Kasumi-1 (cell line): ENCODE measurements at regions not wholly inside any gene's neighbourhood (a gene's known extent, or its start where the extent isn't known, plus 50 kb on each side); places are given as distances from the start of the nearest gene placed in this dataset.

Source experiments
- DNase-seq, 2 experiments: peaks; one replicate each; lab custom pipeline; 2025; lab: John Stamatoyannopoulos, UW

- DNase-seq, result no peak
Observed at GRCh38 chr6:87936065-87936464, 111.6 kb upstream of the SPACA1 start.

DNA sequence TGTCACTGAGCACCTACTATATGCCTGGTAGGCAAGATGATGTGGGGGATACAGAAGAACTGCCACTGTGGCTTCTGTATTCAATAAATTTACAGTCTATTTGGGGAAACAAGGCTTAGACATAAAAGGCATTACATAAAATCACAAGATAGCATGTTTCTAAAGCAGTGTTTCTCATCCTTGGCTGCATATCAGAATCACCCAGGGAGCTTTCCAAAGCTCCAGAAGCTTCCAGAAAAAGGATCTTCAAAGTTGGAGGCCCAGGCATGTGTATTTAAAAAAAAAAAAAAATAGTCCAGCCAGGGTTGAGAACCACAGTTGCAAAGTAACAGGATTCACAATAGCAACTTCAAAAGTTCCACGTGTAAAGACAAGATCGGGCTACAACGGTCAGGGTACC is 112.4 kb upstream of the SPACA1 start:
- DNase-seq, result no peak

DNA sequence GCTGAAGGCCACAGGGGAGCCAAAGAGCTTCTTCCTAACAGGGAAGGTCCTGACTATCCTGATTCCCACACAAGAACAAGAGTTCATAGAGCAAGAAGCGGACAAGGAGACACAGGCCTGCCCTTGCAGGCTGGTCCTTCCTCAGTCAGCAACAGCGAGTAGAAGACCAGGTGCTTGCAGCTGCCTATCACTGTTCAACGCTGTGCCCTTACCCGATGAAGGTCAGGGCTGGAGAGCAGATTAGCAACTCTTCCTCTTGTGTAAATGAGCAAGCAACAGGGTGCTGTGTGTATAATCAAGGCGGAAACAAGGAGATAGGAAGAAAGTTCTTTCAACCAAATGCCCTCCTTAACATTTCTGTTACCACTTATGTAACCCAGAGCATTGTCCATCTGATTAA is 115.3 kb upstream of the SPACA1 start:
- DNase-seq, result no peak

- DNase-seq, result peak; percentile 85 to 89
Observed at GRCh38 chr6:87929843-87930288, 117.8 kb upstream of the SPACA1 start.

DNA sequence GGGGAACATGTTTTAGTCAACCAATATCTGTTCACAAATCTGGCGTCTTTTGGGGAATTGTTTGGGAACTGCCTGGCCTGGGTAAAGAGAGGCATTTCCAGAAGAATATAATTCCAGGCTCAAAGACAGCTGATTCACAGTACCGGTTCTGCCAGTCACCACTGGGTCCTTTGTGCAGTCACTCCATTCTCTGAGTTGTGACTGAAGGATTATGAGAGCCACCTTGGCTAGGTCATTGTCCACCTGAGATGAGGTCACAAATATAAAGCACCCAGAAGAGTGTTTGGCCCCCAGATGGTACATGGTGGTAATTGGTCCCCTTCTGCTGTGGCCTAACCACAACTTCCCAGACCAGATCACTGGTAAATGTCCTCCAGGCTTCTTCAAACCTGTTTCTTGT is 121.0 kb upstream of the SPACA1 start:
- DNase-seq, result no peak

GRCh38 chr6:87926072-87926471 is 121.6 kb upstream of the SPACA1 start:
- no peak for DNase-seq

DNA sequence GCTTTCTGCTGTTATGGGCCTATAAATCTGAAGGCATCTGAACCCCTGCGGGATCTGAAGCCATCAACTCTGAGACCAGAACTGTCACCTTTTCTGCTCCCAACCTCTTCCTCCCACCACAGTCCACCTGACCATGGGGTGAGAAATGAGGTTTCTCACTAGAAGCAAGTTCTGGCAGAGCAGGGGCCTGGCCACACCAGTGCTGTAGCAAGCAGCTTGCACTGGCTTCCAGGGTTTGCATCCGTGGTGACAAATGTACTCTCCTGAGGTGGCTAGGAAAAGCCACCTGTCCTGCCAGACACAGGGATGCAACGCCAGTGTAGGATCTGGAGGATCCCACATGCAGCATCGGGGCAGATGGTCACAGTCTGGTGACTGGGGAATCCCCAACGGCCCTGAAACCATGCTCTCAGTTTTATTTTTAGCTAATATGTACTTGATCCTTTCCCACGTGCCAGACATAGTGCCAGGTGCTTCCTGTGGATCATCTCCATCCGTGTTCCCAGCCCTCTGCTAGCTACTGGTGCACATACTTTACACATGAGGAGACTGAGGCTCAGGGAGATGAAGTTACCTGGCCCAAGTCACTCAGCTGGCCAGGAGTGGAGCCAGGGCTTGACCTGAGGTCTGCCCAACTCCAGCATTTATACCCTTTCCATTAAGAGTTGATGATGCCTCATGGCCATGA is 122.1 kb upstream of the SPACA1 start:
- DNase-seq, result no peak

DNA sequence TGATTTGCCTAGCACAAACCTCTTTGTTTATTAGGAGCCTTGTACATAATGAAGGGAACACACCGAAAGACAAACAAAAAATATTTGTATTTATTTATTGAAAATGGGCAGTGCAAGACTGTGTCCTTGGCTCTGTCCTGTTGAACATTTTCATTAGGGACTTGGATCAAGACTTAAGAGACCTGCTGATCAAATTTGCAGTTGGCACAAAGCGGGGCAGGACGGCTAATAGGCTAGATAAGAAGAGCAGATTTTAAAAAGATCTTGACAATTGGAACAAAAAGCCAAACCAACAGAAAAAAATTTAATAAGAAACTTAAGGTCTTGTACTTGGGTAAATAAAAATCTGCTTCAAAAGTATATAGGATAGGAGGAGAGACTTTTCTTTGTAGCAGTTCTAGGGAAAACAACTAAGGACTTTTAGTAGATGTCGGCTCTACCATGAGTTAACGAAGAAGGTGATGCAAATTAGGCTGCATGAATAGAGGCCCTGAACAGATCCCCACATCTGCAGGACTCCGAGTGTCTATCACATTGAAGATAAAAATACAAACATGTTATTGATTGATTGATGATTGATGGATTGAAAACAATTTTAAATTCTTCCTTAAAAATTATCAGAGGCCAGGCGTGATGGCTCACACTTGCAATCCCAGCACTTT is 124.1 kb upstream of the SPACA1 start:
- no peak for DNase-seq

DNA sequence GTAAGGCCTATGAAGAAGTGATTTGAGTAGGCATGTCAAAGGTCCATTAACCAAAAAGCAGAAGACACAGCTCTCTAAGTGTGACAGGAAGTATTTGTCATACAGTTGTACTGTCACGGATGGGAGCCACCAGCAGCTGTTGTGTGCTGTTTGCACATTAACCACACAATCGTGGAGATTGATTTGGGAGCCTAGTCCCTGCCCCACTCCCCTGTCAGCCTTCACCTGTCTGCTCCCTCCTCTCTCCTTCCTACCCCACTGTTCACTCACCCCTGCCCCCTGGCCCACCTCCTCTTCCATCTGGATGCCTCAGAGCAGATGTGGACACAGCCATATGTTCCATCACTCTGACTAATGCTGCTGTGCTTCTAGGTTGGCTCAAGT is 124.7 kb upstream of the SPACA1 start:
- peak; percentile 69 to 72 for DNase-seq

DNA sequence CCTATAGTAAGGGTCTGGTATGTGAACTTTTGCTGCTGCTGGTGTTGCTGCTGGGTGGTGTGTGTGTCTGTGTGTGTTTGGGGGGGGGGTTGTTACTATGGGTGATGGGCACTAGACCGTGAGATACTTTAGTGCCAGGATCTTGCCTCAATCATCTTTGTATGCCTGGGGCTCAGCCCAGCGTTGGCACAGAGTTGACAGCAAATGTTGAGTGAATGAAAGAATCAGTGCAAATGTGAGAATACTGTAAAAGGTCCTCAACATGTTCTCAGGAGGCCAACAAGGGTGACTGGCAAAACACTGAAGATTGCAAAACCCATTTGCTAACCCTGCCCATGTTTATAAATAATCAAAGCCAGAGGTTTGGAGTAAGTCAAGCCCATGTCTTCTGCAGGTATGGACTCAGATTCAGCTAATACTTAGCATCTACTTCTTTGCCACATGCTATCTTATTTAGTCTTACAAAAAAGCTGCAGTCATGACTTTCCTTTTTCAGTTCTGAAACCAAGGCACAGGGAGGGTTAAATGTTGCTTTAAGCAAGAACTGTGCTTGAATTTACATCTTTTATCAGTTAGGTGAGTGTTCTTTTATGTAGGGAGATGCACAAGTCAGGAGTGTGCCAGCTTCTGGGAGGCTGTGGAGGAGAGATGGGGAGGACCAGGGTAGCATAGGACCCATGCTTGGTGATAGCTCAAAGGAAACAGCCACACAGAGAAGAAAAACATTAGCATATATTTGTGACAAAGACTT is 125.3 kb upstream of the SPACA1 start:
- no peak for DNase-seq

- no peak for DNase-seq
Observed at GRCh38 chr6:87921034-87921433, 126.6 kb upstream of the SPACA1 start.

DNA sequence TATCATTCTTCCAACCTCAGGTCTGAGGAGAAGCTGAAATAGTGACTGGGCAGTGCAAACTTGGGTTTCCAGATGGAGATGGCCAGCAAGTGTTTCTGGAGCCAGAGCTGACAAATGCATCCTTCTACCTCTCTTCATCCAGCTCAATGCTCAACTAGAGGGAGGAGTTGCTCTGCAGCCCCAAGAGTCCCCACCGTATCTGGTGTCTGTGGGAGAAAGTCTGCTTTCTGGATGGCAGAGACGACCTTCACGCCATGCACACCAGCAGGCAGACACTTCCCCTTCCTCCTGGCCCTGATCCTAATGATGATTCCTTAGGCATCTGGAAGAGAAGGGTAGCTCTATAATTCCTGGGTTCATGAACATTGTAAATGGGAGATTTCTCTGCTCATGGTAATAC is 127.4 kb upstream of the SPACA1 start:
- no peak for DNase-seq

DNA sequence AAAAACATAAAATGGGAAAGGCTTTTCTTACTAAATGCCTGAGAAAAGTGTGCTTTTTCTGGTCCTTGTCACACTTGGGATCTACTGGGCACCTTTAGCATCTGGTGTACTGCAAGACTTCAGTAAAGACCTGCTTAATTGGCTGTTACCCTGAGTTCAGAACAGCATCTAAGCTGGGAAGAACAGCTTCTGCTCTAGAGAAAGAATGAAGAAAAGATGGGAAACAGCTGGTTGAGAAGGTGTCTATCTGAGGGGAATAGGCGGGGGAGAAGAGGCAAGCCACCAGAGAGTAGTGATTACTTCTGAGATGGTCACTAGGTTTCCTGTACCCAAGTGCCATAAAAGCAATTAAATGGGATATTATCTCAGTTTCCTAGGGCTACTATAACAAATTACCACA is 128.2 kb upstream of the SPACA1 start:
- no peak for DNase-seq

DNA sequence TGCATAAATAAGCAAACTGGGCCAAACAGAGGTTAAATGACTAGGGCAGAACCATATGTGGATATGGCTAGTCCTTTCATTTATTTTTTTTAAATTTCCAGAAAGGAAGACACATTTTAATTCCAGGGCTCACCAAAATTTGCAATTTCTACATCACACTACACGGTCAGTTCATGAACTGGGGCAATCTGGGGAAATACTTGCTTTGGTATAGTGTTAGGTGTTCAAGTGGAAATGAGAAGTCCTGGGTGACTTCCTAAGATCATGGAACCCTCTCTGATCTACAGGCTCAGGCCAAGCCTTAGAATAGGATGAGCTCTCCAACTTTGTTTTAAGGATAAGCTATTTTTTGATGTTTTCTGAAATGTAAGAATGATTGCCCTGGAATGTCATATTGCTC is 128.6 kb upstream of the SPACA1 start:
- no peak for DNase-seq

- no peak for DNase-seq
Observed at GRCh38 chr6:87918461-87918941, 129.1 kb upstream of the SPACA1 start.

GRCh38 chr6:87917886-87918285 is 129.8 kb upstream of the SPACA1 start:
- no peak for DNase-seq

DNA sequence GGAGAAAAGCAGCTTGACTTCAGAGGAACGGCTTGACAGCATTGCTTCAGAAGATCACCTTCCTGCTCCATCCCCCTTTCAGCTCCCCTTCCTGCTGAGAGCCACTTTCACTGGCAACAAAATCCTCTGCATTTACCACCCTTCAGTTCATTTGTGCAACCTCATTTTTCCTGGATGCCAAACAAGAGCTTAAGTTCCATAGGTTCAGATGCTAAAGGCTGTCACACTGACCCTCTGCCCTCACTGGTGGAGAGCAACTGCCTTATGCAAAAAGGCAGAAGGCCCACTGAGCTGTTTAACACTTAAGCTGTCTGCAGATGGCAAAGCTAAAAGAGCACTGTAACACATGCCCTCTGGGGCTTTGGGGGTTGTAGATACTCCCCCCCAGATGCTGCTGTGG is 131.2 kb upstream of the SPACA1 start:
- no peak for DNase-seq

- DNase-seq, result peak; percentile 46 to 62
Observed at GRCh38 chr6:87914637-87915395, 132.8 kb upstream of the SPACA1 start.

DNA sequence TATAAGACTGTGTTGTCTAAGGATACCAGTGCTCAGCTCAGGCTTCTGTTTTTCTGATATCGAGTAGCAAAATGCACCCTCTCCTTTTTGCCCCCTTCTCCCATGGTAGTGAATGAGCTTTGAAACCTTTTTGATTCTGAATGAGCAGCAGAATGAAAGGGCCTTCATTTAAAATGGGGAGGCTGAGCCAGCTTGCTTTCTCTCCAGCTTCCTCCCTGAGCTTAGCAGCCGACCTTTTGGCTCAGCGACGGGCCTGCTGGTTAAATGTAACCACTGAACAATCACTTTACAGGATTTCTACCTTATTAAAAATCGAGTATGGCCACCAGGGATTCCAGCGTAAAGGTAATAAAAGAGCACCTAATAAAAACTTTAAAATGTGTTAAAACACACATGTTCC is 133.7 kb upstream of the SPACA1 start:
- DNase-seq, result no peak

GRCh38 chr6:87912102-87912501 is 135.5 kb upstream of the SPACA1 start:
- DNase-seq, result no peak

DNA sequence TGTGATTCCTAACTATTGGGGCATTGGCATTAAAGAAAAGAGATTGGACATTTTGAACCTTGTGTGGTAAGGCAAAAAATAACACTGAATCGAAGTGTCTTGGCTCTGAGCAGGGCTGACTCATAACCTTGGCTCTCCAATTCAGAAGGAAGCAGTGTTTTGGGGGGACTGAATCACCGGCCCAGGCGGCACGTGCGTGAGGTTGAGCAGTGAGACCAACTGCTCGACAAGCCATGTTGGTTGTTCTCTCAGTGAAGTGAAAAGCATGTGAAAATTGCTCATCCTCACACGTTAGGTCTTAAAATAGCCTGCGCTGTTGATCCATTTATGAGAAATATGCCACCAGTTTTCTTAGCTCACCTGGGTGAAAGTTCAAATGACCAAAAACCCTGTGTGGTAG is 137.8 kb upstream of the SPACA1 start:
- DNase-seq, result no peak
